ENCODE measurements at regions not wholly inside any gene's neighbourhood (a gene's known extent, or its start where the extent isn't known, plus 50 kb on each side); places are given as distances from the start of the nearest gene placed in this dataset.

GRCh38 chr16:7206469-7206868 is 126.2 kb upstream of the RBFOX1 start:
- no peak overlapping the region for H3K4me3 ChIP-seq
- no peak overlapping the region for H3K27ac ChIP-seq
- WGBS: 46% methylated on average over 4 of the region's 4 CpGs
- no peaks in the 10 kb centered on the region for H3K36me3 ChIP-seq
- intact Hi-C loops (cut with DNase I): no loop called here
- no peak for DNase-seq (ENCODE audit: low spot score)
- TF ChIP-seq CTCF (IDR thresholded peaks at IDR 0.05) (no peak), POLR2AphosphoS5 (IDR thresholded peaks at IDR 0.05) (no peak), POLR2A (IDR thresholded peaks at IDR 0.05) (no peak)
- H3K27me3 ChIP-seq (replicated peaks; ENCODE audit: insufficient read depth): no peaks in the 10 kb centered on the region
- H3K9me3 ChIP-seq: no peaks in the 10 kb centered on the region
- no peaks in the 10 kb centered on the region for H3K4me1 ChIP-seq (replicated peaks)

GRCh38 chr16:7200320-7200719 is 132.3 kb upstream of the RBFOX1 start:
- H3K27ac ChIP-seq: no peak overlapping the region
- WGBS: 83% methylated on average over 4 of the region's 4 CpGs
- TF ChIP-seq POLR2AphosphoS5 (IDR thresholded peaks at IDR 0.05) (no peak), CTCF (IDR thresholded peaks at IDR 0.05) (no peak), POLR2A (IDR thresholded peaks at IDR 0.05) (no peak)
- H3K27me3 ChIP-seq (replicated peaks; ENCODE audit: insufficient read depth): no peaks in the 10 kb centered on the region
- DNase-seq (ENCODE audit: low spot score): no peak
- intact Hi-C loops (cut with DNase I): no loop called here
- no peaks in the 10 kb centered on the region for H3K9me3 ChIP-seq
- H3K36me3 ChIP-seq: no peaks in the 10 kb centered on the region
- H3K4me1 ChIP-seq (replicated peaks): no peaks in the 10 kb centered on the region
- H3K4me3 ChIP-seq: no peak overlapping the region

GRCh38 chr16:7185689-7186088 is 147.0 kb upstream of the RBFOX1 start:
- Histone ChIP-seq H3K36me3 (no peaks in the 10 kb centered on the region), H3K4me3 (no peak overlapping the region), H3K27me3 (replicated peaks; ENCODE audit: insufficient read depth) (no peaks in the 10 kb centered on the region), H3K4me1 (replicated peaks) (no peaks in the 10 kb centered on the region), H3K27ac (no peak overlapping the region), H3K9me3 (no peaks in the 10 kb centered on the region)
- intact Hi-C loops (cut with DNase I): no loop called here
- TF ChIP-seq CTCF (IDR thresholded peaks at IDR 0.05) (no peak), POLR2AphosphoS5 (IDR thresholded peaks at IDR 0.05) (no peak), POLR2A (IDR thresholded peaks at IDR 0.05) (no peak)
- WGBS: 35% methylated on average over 4 of the region's 4 CpGs
- no peak for DNase-seq (ENCODE audit: low spot score)

GRCh38 chr16:7185165-7185564 is 147.5 kb upstream of the RBFOX1 start:
- intact Hi-C loops (cut with DNase I): no loop called here

More at GRCh38 chr16:7185165-7185564, 147.5 kb upstream of the RBFOX1 start:
- no peak for TF ChIP-seq POLR2A (IDR thresholded peaks at IDR 0.05)
- TF ChIP-seq CTCF (IDR thresholded peaks at IDR 0.05): no peak
- no peak for TF ChIP-seq POLR2AphosphoS5 (IDR thresholded peaks at IDR 0.05)
- 46% methylated on average over 3 of the region's 3 CpGs for WGBS
- H3K4me3 ChIP-seq: no peak overlapping the region
- H3K27me3 ChIP-seq (replicated peaks; ENCODE audit: insufficient read depth): no peaks in the 10 kb centered on the region
- H3K9me3 ChIP-seq: no peaks in the 10 kb centered on the region
- DNase-seq (ENCODE audit: low spot score): no peak
- H3K27ac ChIP-seq: no peak overlapping the region
- H3K4me1 ChIP-seq (replicated peaks): no peaks in the 10 kb centered on the region
- no peaks in the 10 kb centered on the region for H3K36me3 ChIP-seq
